ENCODE measurements at regions not wholly inside any gene's neighbourhood (a gene's known extent, or its start where the extent isn't known, plus 50 kb on each side); places are given as distances from the start of the nearest gene placed in this dataset.

GRCh38 chr4:23390246-23390645 lies 499.6 kb downstream of the PPARGC1A start:
- Histone ChIP-seq H3K4me3 (no peak overlapping the region), H3K36me3 (no peaks in the 10 kb centered on the region), H3K27me3 (no peaks in the 10 kb centered on the region), H3K9me3 (peaks cover 3% of the 10 kb centered on the region; the same call in 1 of the 2 replicates)
- DNase-seq: no peak

GRCh38 chr4:23388699-23389395 lies 501.0 kb downstream of the PPARGC1A start:
- H3K27me3 ChIP-seq: no peaks in the 10 kb centered on the region
- no peak overlapping the region for H3K4me3 ChIP-seq
- peaks cover 3% of the 10 kb centered on the region; the same call in 1 of the 2 replicates for H3K9me3 ChIP-seq
- no peaks in the 10 kb centered on the region for H3K36me3 ChIP-seq
- no peak for DNase-seq

GRCh38 chr4:23388255-23388654 lies 501.6 kb downstream of the PPARGC1A start:
- H3K4me3 ChIP-seq: no peak overlapping the region
- H3K36me3 ChIP-seq: no peaks in the 10 kb centered on the region
- no peaks in the 10 kb centered on the region for H3K27me3 ChIP-seq
- no peaks in the 10 kb centered on the region for H3K9me3 ChIP-seq
- no peak for DNase-seq

- Histone ChIP-seq H3K27me3 (no peaks in the 10 kb centered on the region), H3K36me3 (no peaks in the 10 kb centered on the region), H3K9me3 (no peaks in the 10 kb centered on the region), H3K4me3 (no peak overlapping the region)
- DNase-seq: peak; percentile 44
Measured at GRCh38 chr4:23384741-23385140, 505.1 kb downstream of the PPARGC1A start.

GRCh38 chr4:23382879-23383278 lies 507.0 kb downstream of the PPARGC1A start:
- no peaks in the 10 kb centered on the region for H3K36me3 ChIP-seq
- H3K9me3 ChIP-seq: peaks cover 2% of the 10 kb centered on the region; the same call in 1 of the 2 replicates
- H3K4me3 ChIP-seq: no peak overlapping the region
- no peaks in the 10 kb centered on the region for H3K27me3 ChIP-seq
- no peak for DNase-seq

- DNase-seq: no peak
- no peaks in the 10 kb centered on the region for H3K27me3 ChIP-seq
- no peak overlapping the region for H3K4me3 ChIP-seq
- H3K9me3 ChIP-seq: peaks cover 2% of the 10 kb centered on the region; the same call in 1 of the 2 replicates
- H3K36me3 ChIP-seq: no peaks in the 10 kb centered on the region
Measured at GRCh38 chr4:23374259-23374658, 515.6 kb downstream of the PPARGC1A start.

GRCh38 chr4:23373261-23373660 lies 516.6 kb downstream of the PPARGC1A start:
- peak; percentile 18 for DNase-seq
- no peak overlapping the region for H3K4me3 ChIP-seq
- no peaks in the 10 kb centered on the region for H3K36me3 ChIP-seq
- H3K27me3 ChIP-seq: no peaks in the 10 kb centered on the region
- no peaks in the 10 kb centered on the region for H3K9me3 ChIP-seq

- no peaks in the 10 kb centered on the region for H3K27me3 ChIP-seq
- H3K4me3 ChIP-seq: no peak overlapping the region
- no peak for DNase-seq
- no peaks in the 10 kb centered on the region for H3K36me3 ChIP-seq
- H3K9me3 ChIP-seq: no peaks in the 10 kb centered on the region
Measured at GRCh38 chr4:23371533-23371932, 518.3 kb downstream of the PPARGC1A start.

GRCh38 chr4:23369331-23369730 lies 520.5 kb downstream of the PPARGC1A start:
- no peaks in the 10 kb centered on the region for H3K36me3 ChIP-seq
- DNase-seq: no peak

GRCh38 chr4:23368081-23368697 lies 521.7 kb downstream of the PPARGC1A start:
- no peak for DNase-seq
- Histone ChIP-seq H3K9me3 (no peaks in the 10 kb centered on the region), H3K4me3 (no peak overlapping the region), H3K27me3 (no peaks in the 10 kb centered on the region), H3K36me3 (no peaks in the 10 kb centered on the region)

More at GRCh38 chr4:23369331-23369730, 520.5 kb downstream of the PPARGC1A start:
- Histone ChIP-seq H3K9me3 (no peaks in the 10 kb centered on the region), H3K27me3 (no peaks in the 10 kb centered on the region), H3K4me3 (no peak overlapping the region)

GRCh38 chr4:23366557-23366906 lies 523.3 kb downstream of the PPARGC1A start:
- no peak for DNase-seq
- Histone ChIP-seq H3K27me3 (no peaks in the 10 kb centered on the region), H3K36me3 (no peaks in the 10 kb centered on the region), H3K9me3 (no peaks in the 10 kb centered on the region), H3K4me3 (no peak overlapping the region)

- Histone ChIP-seq H3K36me3 (no peaks in the 10 kb centered on the region), H3K27me3 (no peaks in the 10 kb centered on the region), H3K4me3 (no peak overlapping the region), H3K9me3 (no peaks in the 10 kb centered on the region)
- DNase-seq: no peak
Measured at GRCh38 chr4:23365871-23366556, 523.8 kb downstream of the PPARGC1A start.

- H3K4me3 ChIP-seq: no peak overlapping the region
- H3K36me3 ChIP-seq: no peaks in the 10 kb centered on the region
- no peaks in the 10 kb centered on the region for H3K9me3 ChIP-seq
- DNase-seq: no peak
- H3K27me3 ChIP-seq: no peaks in the 10 kb centered on the region
Measured at GRCh38 chr4:23365086-23365485, 524.8 kb downstream of the PPARGC1A start.

- Histone ChIP-seq H3K4me3 (no peak overlapping the region), H3K27me3 (no peaks in the 10 kb centered on the region), H3K9me3 (no peaks in the 10 kb centered on the region), H3K36me3 (no peaks in the 10 kb centered on the region)
- DNase-seq: no peak
Measured at GRCh38 chr4:23364167-23364566, 525.7 kb downstream of the PPARGC1A start.

- Histone ChIP-seq H3K4me3 (no peak overlapping the region), H3K9me3 (no peaks in the 10 kb centered on the region), H3K27me3 (no peaks in the 10 kb centered on the region), H3K36me3 (no peaks in the 10 kb centered on the region)
- DNase-seq: no peak
Measured at GRCh38 chr4:23361453-23361852, 528.4 kb downstream of the PPARGC1A start.

GRCh38 chr4:23360718-23361117 lies 529.1 kb downstream of the PPARGC1A start:
- no peak for DNase-seq
- H3K36me3 ChIP-seq: no peaks in the 10 kb centered on the region
- no peak overlapping the region for H3K4me3 ChIP-seq
- H3K27me3 ChIP-seq: no peaks in the 10 kb centered on the region
- no peaks in the 10 kb centered on the region for H3K9me3 ChIP-seq

- DNase-seq: no peak
- Histone ChIP-seq H3K4me3 (no peak overlapping the region), H3K27me3 (no peaks in the 10 kb centered on the region), H3K36me3 (no peaks in the 10 kb centered on the region), H3K9me3 (no peaks in the 10 kb centered on the region)
Measured at GRCh38 chr4:23355258-23355657, 534.6 kb downstream of the PPARGC1A start.

GRCh38 chr4:23353200-23353599 lies 536.6 kb downstream of the PPARGC1A start:
- no peak overlapping the region for H3K4me3 ChIP-seq
- no peaks in the 10 kb centered on the region for H3K36me3 ChIP-seq
- no peaks in the 10 kb centered on the region for H3K9me3 ChIP-seq
- DNase-seq: no peak
- H3K27me3 ChIP-seq: no peaks in the 10 kb centered on the region

All from MG63 (cell line).